ENCODE measurements at regions not wholly inside any gene's neighbourhood (a gene's known extent, or its start where the extent isn't known, plus 50 kb on each side); places are given as distances from the start of the nearest gene placed in this dataset.

GRCh38 chr12:127649961-127650360, 617.0 kb upstream of the TMEM132C start:
- no peak for DNase-seq (ENCODE audit: low read depth)
- TF ChIP-seq CTCF (IDR thresholded peaks at IDR 0.05; ENCODE audit: low read depth, low read length) (no peak), POLR2A (IDR thresholded peaks at IDR 0.05; ENCODE audit: extremely low read depth, insufficient read length) (no peak), MAX (IDR thresholded peaks at IDR 0.05; ENCODE audit: low read depth, low read length) (no peak), MYC (IDR thresholded peaks at IDR 0.05; ENCODE audit: low read depth, low read length) (no peak)
- no peak overlapping the region for H3K4me3 ChIP-seq (ENCODE audit: low read depth, low read length)

GRCh38 chr12:127650626-127651025, 616.3 kb upstream of the TMEM132C start:
- TF ChIP-seq CTCF (IDR thresholded peaks at IDR 0.05; ENCODE audit: low read depth, low read length) (no peak), MAX (IDR thresholded peaks at IDR 0.05; ENCODE audit: low read depth, low read length) (no peak), MYC (IDR thresholded peaks at IDR 0.05; ENCODE audit: low read depth, low read length) (no peak), POLR2A (IDR thresholded peaks at IDR 0.05; ENCODE audit: extremely low read depth, insufficient read length) (no peak)
- no peak for DNase-seq (ENCODE audit: low read depth)
- no peak overlapping the region for H3K4me3 ChIP-seq (ENCODE audit: low read depth, low read length)

- no peak overlapping the region for H3K4me3 ChIP-seq (ENCODE audit: low read depth, low read length)
- DNase-seq (ENCODE audit: low read depth) = no peak
- no peak for TF ChIP-seq CTCF (IDR thresholded peaks at IDR 0.05; ENCODE audit: low read depth, low read length)
- no peak for TF ChIP-seq POLR2A (IDR thresholded peaks at IDR 0.05; ENCODE audit: extremely low read depth, insufficient read length)
- TF ChIP-seq MAX (IDR thresholded peaks at IDR 0.05; ENCODE audit: low read depth, low read length) = no peak
- TF ChIP-seq MYC (IDR thresholded peaks at IDR 0.05; ENCODE audit: low read depth, low read length) = no peak
Measured at GRCh38 chr12:127652281-127652680, 614.7 kb upstream of the TMEM132C start.

- TF ChIP-seq CTCF (IDR thresholded peaks at IDR 0.05; ENCODE audit: low read depth, low read length) (no peak), POLR2A (IDR thresholded peaks at IDR 0.05; ENCODE audit: extremely low read depth, insufficient read length) (no peak), MAX (IDR thresholded peaks at IDR 0.05; ENCODE audit: low read depth, low read length) (no peak), MYC (IDR thresholded peaks at IDR 0.05; ENCODE audit: low read depth, low read length) (no peak)
- no peak overlapping the region for H3K4me3 ChIP-seq (ENCODE audit: low read depth, low read length)
- DNase-seq (ENCODE audit: low read depth) = no peak
Measured at GRCh38 chr12:127654383-127654985, 612.5 kb upstream of the TMEM132C start.

- TF ChIP-seq CTCF (IDR thresholded peaks at IDR 0.05; ENCODE audit: low read depth, low read length) = no peak
- no peak for TF ChIP-seq POLR2A (IDR thresholded peaks at IDR 0.05; ENCODE audit: extremely low read depth, insufficient read length)
- no peak overlapping the region for H3K4me3 ChIP-seq (ENCODE audit: low read depth, low read length)
- no peak for DNase-seq (ENCODE audit: low read depth)
Measured at GRCh38 chr12:127655691-127656090, 611.3 kb upstream of the TMEM132C start.

GRCh38 chr12:127656266-127656665, 610.7 kb upstream of the TMEM132C start:
- no peak for DNase-seq (ENCODE audit: low read depth)
- H3K4me3 ChIP-seq (ENCODE audit: low read depth, low read length) = no peak overlapping the region
- TF ChIP-seq POLR2A (IDR thresholded peaks at IDR 0.05; ENCODE audit: extremely low read depth, insufficient read length) = no peak
- no peak for TF ChIP-seq MYC (IDR thresholded peaks at IDR 0.05; ENCODE audit: low read depth, low read length)
